Gastrocnemius medialis (tissue), 4 donors: ENCODE measurements at regions not wholly inside any gene's neighbourhood (a gene's known extent, or its start where the extent isn't known, plus 50 kb on each side); places are given as distances from the start of the nearest gene placed in this dataset.

Experiments used
- ATAC-seq, 2 donors: fragments of 150-250 bp; one replicate each; pipeline ENCODE4 v1.9.1; 2016
- DNase-seq, 2 donors: peaks; one replicate each; pipeline ENCODE4 v3.0.0-alpha.2; 2019
- H3K27ac ChIP-seq, 4 donors: fragments of 200-600 bp; sonication (generic); 1 replicate in 1 of 4; 2 replicates in 3 of 4; pipeline ENCODE4 v1.5.1; 2016 to 2018; ENCODE audit warnings: mild to moderate bottlenecking in 2 of 4, moderate library complexity in 1 of 4
- H3K27me3 ChIP-seq, 3 donors: fragments of 200-600 bp; sonication (generic) in 2 of 3; 1 replicate in 1 of 3; 2 replicates in 2 of 3; pipeline versions ENCODE4 v1.5.1 to v1.6.0; 2016 to 2019; ENCODE audit warnings: mild to moderate bottlenecking in 1 of 3, moderate library complexity in 1 of 3
- H3K36me3 ChIP-seq, 2 donors: fragments of 200-600 bp; sonication (generic) in 1 of 2; one replicate each; pipeline ENCODE4 v1.5.1; 2017 to 2018
- H3K4me1 ChIP-seq, 2 donors: fragments of 200-600 bp; sonication (generic) in 1 of 2; one replicate each; pipeline ENCODE4 v1.5.1; 2016 to 2017; ENCODE audit warnings: mild to moderate bottlenecking in 2 of 2
- H3K4me3 ChIP-seq, 4 donors: fragments of 200-600 bp; sonication (generic) in 3 of 4; 1 replicate in 1 of 4; 2 replicates in 3 of 4; pipeline ENCODE4 v1.5.1; 2016 to 2019; ENCODE audit warnings: mild to moderate bottlenecking in 2 of 4
- H3K9me3 ChIP-seq, 3 donors: fragments of 200-600 bp; sonication (generic) in 2 of 3; 1 replicate in 1 of 3; 2 replicates in 2 of 3; pipeline ENCODE4 v1.5.1; 2016 to 2019
- POLR2A ChIP-seq, 2 donors: fragments of 450-650 bp; IDR thresholded peaks; one replicate each; pipeline ENCODE4 v1.6.1; 2017; ENCODE audit warnings: antibody characterized with exemption in 2 of 2, mild to moderate bottlenecking in 2 of 2, moderate library complexity in 2 of 2
- in situ Hi-C, 4 donors: fragments of 200-750 bp; cut with MboI; loops; one replicate each; pipeline versions ENCODE4 v1.15.0 to v1.8.0; 2017; ENCODE audit warnings: low sequenced_read_pairs in 4 of 4
- intact Hi-C: fragments of 100-400 bp; cut with DNase I; formaldehyde crosslinking; loops from one replicate; pipeline ENCODE4 v1.15.1; 2023; ENCODE audit warnings: low total_unique reads
- TF ChIP-seq, protein P1 (sequence below), 5 experiments: fragments of 450-650 bp in 3 of 5; fragments of 200-600 bp in 2 of 5; sonication (generic) in 2 of 5; IDR thresholded peaks in 4 of 5; conservative IDR thresholded peaks in 1 of 5; 1 replicate in 4 of 5; 2 replicates in 1 of 5; pipeline ENCODE4 v1.5.1; 2016 to 2019; ENCODE audit warnings: antibody characterized with exemption in 5 of 5, mild to moderate bottlenecking in 3 of 5, moderate library complexity in 3 of 5

DNA sequence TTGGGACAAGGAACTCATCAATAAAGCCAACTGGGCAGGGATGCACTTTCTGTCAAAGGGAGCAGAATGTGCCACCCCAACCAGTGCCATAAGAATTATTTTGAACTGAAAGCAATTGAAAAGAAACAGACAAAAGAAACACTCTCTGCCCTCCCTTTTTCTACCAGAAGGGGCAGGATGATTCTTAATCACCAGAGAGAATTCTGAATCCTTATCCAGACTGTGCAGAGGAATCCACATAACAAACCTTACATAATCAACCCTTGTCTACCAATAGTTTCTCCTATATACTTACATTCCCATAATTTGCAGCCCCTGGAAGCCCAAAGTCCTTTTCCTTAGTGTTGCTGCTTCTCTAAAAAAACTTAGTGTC is 520.7 kb upstream of the NBEA start:
- no peak overlapping the region for H3K27ac ChIP-seq
- H3K9me3 ChIP-seq = no peaks in the 10 kb centered on the region
- TF ChIP-seq, protein P1, sequence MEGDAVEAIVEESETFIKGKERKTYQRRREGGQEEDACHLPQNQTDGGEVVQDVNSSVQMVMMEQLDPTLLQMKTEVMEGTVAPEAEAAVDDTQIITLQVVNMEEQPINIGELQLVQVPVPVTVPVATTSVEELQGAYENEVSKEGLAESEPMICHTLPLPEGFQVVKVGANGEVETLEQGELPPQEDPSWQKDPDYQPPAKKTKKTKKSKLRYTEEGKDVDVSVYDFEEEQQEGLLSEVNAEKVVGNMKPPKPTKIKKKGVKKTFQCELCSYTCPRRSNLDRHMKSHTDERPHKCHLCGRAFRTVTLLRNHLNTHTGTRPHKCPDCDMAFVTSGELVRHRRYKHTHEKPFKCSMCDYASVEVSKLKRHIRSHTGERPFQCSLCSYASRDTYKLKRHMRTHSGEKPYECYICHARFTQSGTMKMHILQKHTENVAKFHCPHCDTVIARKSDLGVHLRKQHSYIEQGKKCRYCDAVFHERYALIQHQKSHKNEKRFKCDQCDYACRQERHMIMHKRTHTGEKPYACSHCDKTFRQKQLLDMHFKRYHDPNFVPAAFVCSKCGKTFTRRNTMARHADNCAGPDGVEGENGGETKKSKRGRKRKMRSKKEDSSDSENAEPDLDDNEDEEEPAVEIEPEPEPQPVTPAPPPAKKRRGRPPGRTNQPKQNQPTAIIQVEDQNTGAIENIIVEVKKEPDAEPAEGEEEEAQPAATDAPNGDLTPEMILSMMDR (IDR thresholded peaks at IDR 0.05 in 4 of 5, conservative IDR thresholded peaks at IDR 0.05 in 1 of 5) = no peak
- no peak for TF ChIP-seq POLR2A (IDR thresholded peaks at IDR 0.05)
- peaks cover 3 to 5% of the 10 kb centered on the region in 2 donors for H3K4me1 ChIP-seq
- in situ Hi-C loops = no loop called here
- DNase-seq (no peak), ATAC-seq (no peak)
- intact Hi-C loops = no loop called here
- no peaks in the 10 kb centered on the region for H3K27me3 ChIP-seq
- no peak overlapping the region for H3K4me3 ChIP-seq
- no peaks in the 10 kb centered on the region for H3K36me3 ChIP-seq

- peaks cover under 1 to 3% of the 10 kb centered on the region in 2 donors for H3K4me1 ChIP-seq
- H3K36me3 ChIP-seq = no peaks in the 10 kb centered on the region
- intact Hi-C loops (no loop called here), in situ Hi-C loops (no loop called here)
- no peaks in the 10 kb centered on the region for H3K9me3 ChIP-seq
- DNase-seq (no peak), ATAC-seq (no peak)
- no peaks in the 10 kb centered on the region for H3K27me3 ChIP-seq
- TF ChIP-seq, protein P1 (IDR thresholded peaks at IDR 0.05 in 4 of 5, conservative IDR thresholded peaks at IDR 0.05 in 1 of 5) = no peak
- TF ChIP-seq POLR2A (IDR thresholded peaks at IDR 0.05) = no peak
- H3K4me3 ChIP-seq = no peak overlapping the region
- no peak overlapping the region for H3K27ac ChIP-seq
Measured at GRCh38 chr13:34421858-34422475, 520.1 kb upstream of the NBEA start.

- Histone ChIP-seq H3K4me3 (no peak overlapping the region), H3K36me3 (no peaks in the 10 kb centered on the region), H3K27ac (no peak overlapping the region), H3K9me3 (no peaks in the 10 kb centered on the region), H3K4me1 (no peaks in the 10 kb centered on the region), H3K27me3 (no peaks in the 10 kb centered on the region)
- ATAC-seq = no peak
- in situ Hi-C loops = no loop called here
- no peak for DNase-seq
- TF ChIP-seq, protein P1 (IDR thresholded peaks at IDR 0.05 in 4 of 5, conservative IDR thresholded peaks at IDR 0.05 in 1 of 5) = no peak
- no peak for TF ChIP-seq POLR2A (IDR thresholded peaks at IDR 0.05)
- intact Hi-C loops = no loop called here
Measured at GRCh38 chr13:34422956-34423355, 519.1 kb upstream of the NBEA start.

- Histone ChIP-seq H3K27ac (no peak overlapping the region), H3K4me3 (no peak overlapping the region), H3K36me3 (no peaks in the 10 kb centered on the region), H3K9me3 (no peaks in the 10 kb centered on the region), H3K4me1 (no peaks in the 10 kb centered on the region), H3K27me3 (no peaks in the 10 kb centered on the region)
- in situ Hi-C loops = no loop called here
- ATAC-seq = no peak
- intact Hi-C loops = no loop called here
- no peak for DNase-seq
- no peak for TF ChIP-seq POLR2A (IDR thresholded peaks at IDR 0.05)
- TF ChIP-seq, protein P1 (IDR thresholded peaks at IDR 0.05 in 4 of 5, conservative IDR thresholded peaks at IDR 0.05 in 1 of 5) = no peak
Measured at GRCh38 chr13:34425327-34425949, 516.6 kb upstream of the NBEA start.
